ENCODE measurements at regions not wholly inside any gene's neighbourhood (a gene's known extent, or its start where the extent isn't known, plus 50 kb on each side); places are given as distances from the start of the nearest gene placed in this dataset.

DNA sequence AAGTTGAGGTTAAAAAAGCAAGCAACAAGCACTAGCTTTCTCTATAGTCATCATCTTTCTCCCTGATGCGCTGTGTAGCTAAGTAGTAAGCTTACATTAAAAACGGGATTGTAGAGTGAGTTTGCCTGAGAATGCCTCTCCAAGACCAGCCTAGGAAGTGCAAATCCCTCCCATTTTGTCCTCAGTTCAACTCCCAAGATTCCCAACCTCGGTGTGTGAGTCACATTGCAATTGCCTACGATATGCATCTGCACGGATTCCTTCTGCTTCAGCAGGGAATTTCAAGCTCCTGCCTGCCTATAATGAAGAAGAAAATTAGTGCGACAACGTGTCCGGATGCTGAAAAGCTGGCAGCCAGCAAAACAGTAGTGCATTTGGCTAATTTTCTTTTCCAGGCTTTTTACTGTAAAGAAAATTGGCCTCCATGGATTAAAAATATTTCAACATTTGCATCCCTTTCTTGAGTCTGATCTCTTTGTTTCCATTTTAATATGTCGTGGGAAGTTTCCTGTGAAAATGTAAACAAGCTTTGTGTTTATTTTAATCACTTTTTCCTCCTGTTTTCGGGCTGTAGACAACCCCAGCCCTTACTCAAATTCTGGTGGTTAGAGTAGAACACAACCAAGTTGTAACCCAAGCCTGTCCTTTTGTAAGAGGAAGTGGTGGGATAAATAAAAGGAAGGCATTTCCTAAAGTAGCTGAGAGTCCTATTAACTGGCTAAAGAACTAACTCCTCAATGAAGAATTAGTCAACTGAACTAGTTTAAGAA, 58.4 kb upstream of the TET2 start:
- TF ChIP-seq CTCF (IDR thresholded peaks at IDR 0.05) (no peak), EZH2 (IDR thresholded peaks at IDR 0.05; ENCODE audit: borderline replicate concordance, insufficient read depth, low read depth, low read length, poor library complexity, severe bottlenecking) (no peak)
